ENCODE measurements at regions not wholly inside any gene's neighbourhood (a gene's known extent, or its start where the extent isn't known, plus 50 kb on each side); places are given as distances from the start of the nearest gene placed in this dataset.
"Not testable (repeated sequence)": the region's sequence is repeated elsewhere in the genome, so short reads cannot be mapped to it uniquely, and the experiment has no call there.

GRCh38 chr4:124459941-124460310 lies 252.6 kb downstream of the ANKRD50 start:
- ChIA-PET POLR2A (no interaction called here), CTCF (no interaction called here)
- TF ChIP-seq CTCF (IDR thresholded peaks at IDR 0.05; ENCODE audit: control extremely low read depth, extremely low read depth, low read depth, missing control alignments): no peak
- DNase-seq (ENCODE audit: extremely low spot score): no peak

- CTCF ChIA-PET; POLR2A ChIA-PET; DNase-seq (ENCODE audit: extremely low spot score): not testable (repeated sequence)
Observed at GRCh38 chr4:124461592-124461991, 250.9 kb downstream of the ANKRD50 start.

- no peak for TF ChIP-seq CTCF (IDR thresholded peaks at IDR 0.05; ENCODE audit: control extremely low read depth, extremely low read depth, low read depth, missing control alignments)
- POLR2A ChIA-PET: no interaction called here
- DNase-seq (ENCODE audit: extremely low spot score): no peak
- CTCF ChIA-PET: no interaction called here
Observed at GRCh38 chr4:124462954-124463828, 249.3 kb downstream of the ANKRD50 start.

- DNase-seq (ENCODE audit: extremely low spot score): no peak
- CTCF ChIA-PET: no interaction called here
- no peak for TF ChIP-seq CTCF (IDR thresholded peaks at IDR 0.05; ENCODE audit: control extremely low read depth, extremely low read depth, low read depth, missing control alignments)
- POLR2A ChIA-PET: no interaction called here
Observed at GRCh38 chr4:124464836-124465235, 247.7 kb downstream of the ANKRD50 start.

GRCh38 chr4:124468360-124468759 lies 244.2 kb downstream of the ANKRD50 start:
- ChIA-PET CTCF (interaction anchor here (2.7 kb wide), 1 partner anchor 10 kb away, joined by 13 read pairs; no protein-coding TSS in a partner anchor), POLR2A (no interaction called here)
- DNase-seq (ENCODE audit: extremely low spot score): no peak
- no peak for TF ChIP-seq CTCF (IDR thresholded peaks at IDR 0.05; ENCODE audit: control extremely low read depth, extremely low read depth, low read depth, missing control alignments)

- CTCF ChIA-PET: no interaction called here
- POLR2A ChIA-PET: no interaction called here
- no peak for DNase-seq (ENCODE audit: extremely low spot score)
- no peak for TF ChIP-seq CTCF (IDR thresholded peaks at IDR 0.05; ENCODE audit: control extremely low read depth, extremely low read depth, low read depth, missing control alignments)
Observed at GRCh38 chr4:124469981-124470380, 242.6 kb downstream of the ANKRD50 start.

- ChIA-PET POLR2A (no interaction called here), CTCF (interaction anchor here (0.7 to 2.3 kb wide), 2 partner anchors 12 kb away, joined by 3 to 13 read pairs; no protein-coding TSS in a partner anchor)
- DNase-seq (ENCODE audit: extremely low spot score): no peak
- no peak for TF ChIP-seq CTCF (IDR thresholded peaks at IDR 0.05; ENCODE audit: control extremely low read depth, extremely low read depth, low read depth, missing control alignments)
Observed at GRCh38 chr4:124478470-124478869, 234.1 kb downstream of the ANKRD50 start.
